Transverse colon (tissue), 4 donors: ENCODE measurements at regions not wholly inside any gene's neighbourhood (a gene's known extent, or its start where the extent isn't known, plus 50 kb on each side); places are given as distances from the start of the nearest gene placed in this dataset.

ENCODE experiments used
- POLR2A ChIP-seq: fragments of 450-650 bp; IDR thresholded peaks from one replicate; pipeline ENCODE4 v1.6.1; 2016; ENCODE audit warnings: antibody characterized with exemption, mild to moderate bottlenecking, moderate library complexity
- POLR2AphosphoS5 ChIP-seq, 3 donors: sonication (generic); formaldehyde crosslinking; IDR thresholded peaks; one replicate each; pipeline ENCODE4 v1.6.1; 2016; ENCODE audit warnings: antibody characterized with exemption in 3 of 3
- TF ChIP-seq, protein P1 (sequence below), 5 experiments: fragments of 200-600 bp in 3 of 5; fragments of 450-650 bp in 2 of 5; sonication (generic) in 3 of 5; IDR thresholded peaks; 1 replicate in 2 of 5; 2 replicates in 3 of 5; pipeline ENCODE4 v1.5.1; 2016 to 2017; ENCODE audit warnings: antibody characterized with exemption in 5 of 5, inconsistent platforms in 3 of 5, mild to moderate bottlenecking in 2 of 5, moderate library complexity in 1 of 5

DNA sequence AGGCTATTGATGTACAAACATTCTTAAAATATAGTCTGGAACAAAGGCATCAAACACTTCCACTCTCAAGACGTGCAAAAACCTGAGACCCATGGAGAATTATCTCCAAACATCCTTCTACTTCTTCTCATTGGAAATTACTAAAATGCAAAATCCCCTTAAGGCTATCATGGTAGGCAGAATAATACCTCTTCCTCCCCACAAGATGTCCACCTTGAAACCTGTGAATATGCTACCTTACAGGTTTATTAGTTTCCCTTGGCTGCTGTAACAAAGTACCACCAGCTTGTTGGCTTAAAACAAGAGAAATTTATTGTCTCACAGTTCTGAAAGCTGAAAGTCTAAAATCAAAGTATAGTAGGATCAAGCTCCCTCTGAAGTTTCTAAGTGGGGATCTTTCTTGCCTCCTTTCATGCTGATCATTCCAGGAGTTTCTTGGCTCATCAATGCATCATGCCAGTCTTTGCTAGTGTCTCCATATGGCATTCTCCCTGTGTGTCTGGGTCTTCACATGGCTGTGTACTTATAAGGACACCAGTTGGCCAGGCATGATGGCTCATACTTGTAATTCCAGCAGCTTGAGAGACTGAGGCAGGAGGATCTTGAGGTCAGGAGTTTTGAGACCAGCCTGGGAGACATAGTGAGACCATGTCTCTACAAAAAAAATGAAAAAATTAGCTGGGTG, 163.7 kb upstream of the NCK2 start:
- TF ChIP-seq POLR2A (no peak), POLR2AphosphoS5 (IDR thresholded peaks at IDR 0.05) (no peak)
- TF ChIP-seq, protein P1, sequence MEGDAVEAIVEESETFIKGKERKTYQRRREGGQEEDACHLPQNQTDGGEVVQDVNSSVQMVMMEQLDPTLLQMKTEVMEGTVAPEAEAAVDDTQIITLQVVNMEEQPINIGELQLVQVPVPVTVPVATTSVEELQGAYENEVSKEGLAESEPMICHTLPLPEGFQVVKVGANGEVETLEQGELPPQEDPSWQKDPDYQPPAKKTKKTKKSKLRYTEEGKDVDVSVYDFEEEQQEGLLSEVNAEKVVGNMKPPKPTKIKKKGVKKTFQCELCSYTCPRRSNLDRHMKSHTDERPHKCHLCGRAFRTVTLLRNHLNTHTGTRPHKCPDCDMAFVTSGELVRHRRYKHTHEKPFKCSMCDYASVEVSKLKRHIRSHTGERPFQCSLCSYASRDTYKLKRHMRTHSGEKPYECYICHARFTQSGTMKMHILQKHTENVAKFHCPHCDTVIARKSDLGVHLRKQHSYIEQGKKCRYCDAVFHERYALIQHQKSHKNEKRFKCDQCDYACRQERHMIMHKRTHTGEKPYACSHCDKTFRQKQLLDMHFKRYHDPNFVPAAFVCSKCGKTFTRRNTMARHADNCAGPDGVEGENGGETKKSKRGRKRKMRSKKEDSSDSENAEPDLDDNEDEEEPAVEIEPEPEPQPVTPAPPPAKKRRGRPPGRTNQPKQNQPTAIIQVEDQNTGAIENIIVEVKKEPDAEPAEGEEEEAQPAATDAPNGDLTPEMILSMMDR (IDR thresholded peaks at IDR 0.05): peak in 1 of 5 experiments; percentile 7
